Astrocyte (in vitro differentiated cells and primary cell): ENCODE measurements at regions not wholly inside any gene's neighbourhood (a gene's known extent, or its start where the extent isn't known, plus 50 kb on each side); places are given as distances from the start of the nearest gene placed in this dataset.

Experiments
- CTCF ChIP-seq: IDR thresholded peaks from 2 replicates; pipeline ENCODE4 v1.5.1; 2011; ENCODE audit warnings: low read depth, mild to moderate bottlenecking, inconsistent platforms, low read length, moderate library complexity; ENCODE audit not compliant: insufficient read depth
- EZH2 ChIP-seq: IDR thresholded peaks from 2 replicates; pipeline ENCODE4 v1.6.1; 2012; ENCODE audit warnings: mild to moderate bottlenecking, low read length, inconsistent platforms; ENCODE audit not compliant: insufficient read depth

GRCh38 chr15:69601711-69602504 is 149.3 kb downstream of the RPLP1 start:
- TF ChIP-seq CTCF (no peak), EZH2 (no peak)
